ENCODE measurements at regions not wholly inside any gene's neighbourhood (a gene's known extent, or its start where the extent isn't known, plus 50 kb on each side); places are given as distances from the start of the nearest gene placed in this dataset.

- TF ChIP-seq CTCF (IDR thresholded peaks at IDR 0.05; ENCODE audit: low read length): no peak
- TF ChIP-seq EZH2 (IDR thresholded peaks at IDR 0.05; ENCODE audit: borderline replicate concordance, low read length): no peak
These were observed 240.4 kb upstream of the CELF2 start for GRCh38 chr10:10777279-10777678.
